HG02763 (cell line): ENCODE measurements at regions not wholly inside any gene's neighbourhood (a gene's known extent, or its start where the extent isn't known, plus 50 kb on each side); places are given as distances from the start of the nearest gene placed in this dataset.

ENCODE experiments used
- ATAC-seq: cut with Tn5 transposase; IDR thresholded peaks from one replicate; pipeline ENCODE4 v1.9.1; 2021; ENCODE audit warnings: mild to moderate bottlenecking, moderate library complexity; ENCODE audit not compliant: unreplicated experiment

DNA sequence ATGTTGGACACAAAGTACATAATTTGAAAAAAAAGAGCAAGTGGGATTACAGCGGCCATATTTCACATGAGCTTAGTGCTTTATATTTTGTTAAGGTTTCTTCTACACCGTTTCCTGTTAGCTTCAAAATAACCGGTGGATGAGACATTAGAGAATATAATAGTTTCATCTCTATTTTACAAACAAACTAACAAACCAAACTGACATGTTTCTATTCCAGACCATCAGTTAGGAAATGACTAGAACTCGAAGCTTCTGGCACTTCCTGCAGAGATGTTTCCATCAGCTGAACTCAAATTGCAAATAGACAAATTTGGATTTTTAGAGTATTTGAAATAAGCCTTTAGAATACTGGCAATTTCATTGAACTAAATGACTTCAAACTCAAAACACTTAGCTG is 86.5 kb downstream of the MTRR start:
- ATAC-seq: no peak

DNA sequence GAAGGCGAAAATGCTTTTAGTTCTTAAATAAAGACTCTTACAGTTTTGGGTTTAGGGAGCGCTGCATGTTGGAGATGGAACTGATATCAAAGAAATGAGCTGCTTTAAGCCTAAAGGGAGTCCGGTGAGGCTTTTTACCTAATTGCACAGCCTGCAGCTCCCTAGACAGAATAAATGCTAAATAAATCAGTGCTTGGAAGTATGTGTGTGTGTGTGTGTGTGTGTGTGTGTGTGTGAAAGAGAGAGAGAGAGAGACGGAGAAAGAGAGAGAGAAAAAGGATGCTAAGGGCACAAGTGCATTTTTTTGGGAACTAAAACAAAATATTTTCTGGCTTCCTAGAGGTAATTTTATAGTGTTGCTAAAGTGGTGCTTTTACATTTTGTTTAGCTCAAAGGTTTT is 88.4 kb downstream of the MTRR start:
- ATAC-seq: no peak

DNA sequence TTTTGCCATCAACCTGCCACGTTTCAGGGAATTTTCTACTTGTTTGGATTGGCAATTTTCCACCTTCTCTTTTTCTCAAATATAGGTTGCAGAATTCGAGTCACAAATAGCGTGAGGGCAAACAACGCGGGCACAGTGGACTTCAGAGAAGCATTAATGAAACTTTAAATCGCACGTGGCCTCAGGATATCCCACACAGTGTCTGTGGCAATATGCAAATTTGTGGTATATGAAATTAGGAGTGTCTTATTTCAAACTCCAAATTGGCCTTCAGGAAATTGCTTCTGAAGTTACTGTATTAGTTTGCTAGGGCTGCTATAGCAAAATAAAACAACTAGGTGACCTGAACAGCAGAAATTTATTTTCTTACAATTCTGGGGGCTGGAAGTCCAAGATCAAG is 91.2 kb downstream of the MTRR start:
- ATAC-seq: no peak

DNA sequence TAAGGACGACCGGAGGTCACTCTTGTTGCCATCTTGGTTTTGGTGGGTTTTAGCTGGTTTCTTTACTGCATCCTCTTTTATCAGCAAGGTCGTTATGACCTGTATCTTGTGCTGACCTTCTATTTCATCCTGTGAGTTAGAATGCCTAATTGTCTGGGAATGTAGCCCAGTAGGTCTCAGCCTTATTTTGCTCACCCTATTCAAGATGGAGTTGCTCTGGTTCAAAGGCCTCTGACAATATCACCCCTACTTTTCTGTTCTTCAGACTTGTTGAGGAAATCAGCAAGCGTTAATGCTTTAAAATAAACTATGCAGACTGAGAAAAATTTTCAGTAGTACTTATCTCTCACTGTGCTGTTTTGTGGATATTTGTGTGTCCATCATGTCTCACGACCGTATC is 92.6 kb downstream of the MTRR start:
- ATAC-seq: no peak

DNA sequence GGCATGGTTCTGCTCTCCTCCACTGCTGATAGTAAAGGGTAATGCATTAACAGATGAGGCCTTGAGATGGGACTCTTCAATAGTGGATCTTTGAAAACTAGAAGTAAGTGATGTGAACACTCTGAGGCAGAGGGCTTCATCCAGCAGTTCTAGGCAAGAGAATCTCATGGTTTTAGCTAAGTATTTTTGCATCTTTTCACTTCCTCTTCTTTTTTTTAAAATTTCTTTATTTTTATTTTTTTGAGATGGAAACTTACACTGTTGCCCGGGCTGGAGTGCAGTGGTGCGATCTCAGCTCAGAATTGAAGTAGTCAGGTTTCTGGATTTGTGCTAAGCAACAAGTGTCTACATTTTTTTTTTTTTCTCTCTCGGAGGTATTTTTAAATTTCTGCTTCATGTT is 101.9 kb downstream of the MTRR start:
- ATAC-seq: peak; percentile 65

DNA sequence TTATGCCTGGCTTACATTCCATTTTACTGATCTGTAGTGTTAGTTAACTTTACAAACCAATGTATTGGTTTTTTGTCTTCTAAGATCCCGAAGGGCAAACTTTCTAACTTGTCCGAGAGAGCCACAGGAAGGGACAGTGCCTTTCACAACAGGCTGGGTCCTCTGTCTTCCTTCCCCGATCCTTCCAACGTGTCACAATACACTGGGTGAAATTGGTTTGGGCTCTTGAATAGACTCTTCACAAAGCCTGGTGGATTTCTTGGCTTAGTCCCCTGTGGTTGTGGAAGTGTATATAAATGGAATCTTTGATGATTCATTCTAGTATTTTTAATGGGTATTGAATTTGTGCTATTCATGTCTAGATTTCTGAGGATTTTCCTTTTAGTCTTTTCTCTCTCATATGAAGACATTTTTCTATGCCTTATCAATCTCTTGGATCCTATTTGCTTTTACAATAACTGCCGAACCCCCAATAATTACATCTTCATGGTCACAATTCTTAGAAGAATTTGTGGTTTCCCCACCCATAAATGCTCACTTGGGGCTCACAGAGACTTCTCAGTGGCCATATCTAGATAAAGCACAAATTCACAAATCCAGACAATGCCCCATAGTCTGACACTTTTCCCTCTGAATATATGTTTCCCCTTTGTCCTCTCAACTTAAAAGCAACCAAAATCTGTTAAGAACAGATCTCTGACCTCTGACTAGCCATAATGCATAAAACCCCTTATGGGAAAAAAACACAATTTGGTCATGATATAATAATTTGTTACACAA is 107.7 kb downstream of the MTRR start:
- no peak for ATAC-seq

DNA sequence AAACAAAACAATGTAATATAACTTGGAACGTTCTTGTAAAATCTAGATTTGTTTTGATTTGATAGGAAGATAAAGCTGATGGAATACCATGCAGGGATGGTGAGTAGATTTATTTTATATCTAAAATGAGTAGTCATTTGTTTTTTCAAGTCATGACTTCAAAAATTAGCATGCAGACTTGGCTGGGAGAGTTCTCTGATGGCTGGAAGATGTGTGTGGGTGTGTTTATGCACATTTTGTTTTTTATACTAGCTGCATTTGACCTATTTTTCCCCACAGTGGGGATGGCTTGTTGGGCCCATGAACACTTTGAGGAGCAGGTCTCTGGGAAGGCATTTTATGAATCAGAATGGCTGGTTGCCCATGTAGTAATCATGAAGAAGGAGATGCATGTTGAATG is 109.2 kb downstream of the MTRR start:
- no peak for ATAC-seq

DNA sequence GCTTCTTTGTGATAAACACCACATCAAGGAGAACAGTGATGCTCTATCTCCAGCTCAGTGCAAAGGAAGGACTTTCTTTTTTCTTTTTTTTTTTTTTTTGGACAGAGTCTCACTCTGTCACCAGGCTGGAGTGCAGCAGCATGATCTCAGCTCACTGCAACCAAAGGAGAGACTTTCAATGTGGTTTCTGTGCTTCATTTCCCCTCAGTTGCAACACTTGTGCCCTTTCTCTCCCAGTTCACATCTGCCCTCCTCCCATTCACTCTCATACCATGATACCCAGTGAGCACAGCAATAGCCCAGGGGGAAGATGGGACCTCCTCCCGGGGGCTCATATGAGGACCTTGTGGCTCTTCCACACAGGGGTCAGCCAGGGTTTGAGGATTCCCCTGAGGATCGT is 110.0 kb downstream of the MTRR start:
- no peak for ATAC-seq

DNA sequence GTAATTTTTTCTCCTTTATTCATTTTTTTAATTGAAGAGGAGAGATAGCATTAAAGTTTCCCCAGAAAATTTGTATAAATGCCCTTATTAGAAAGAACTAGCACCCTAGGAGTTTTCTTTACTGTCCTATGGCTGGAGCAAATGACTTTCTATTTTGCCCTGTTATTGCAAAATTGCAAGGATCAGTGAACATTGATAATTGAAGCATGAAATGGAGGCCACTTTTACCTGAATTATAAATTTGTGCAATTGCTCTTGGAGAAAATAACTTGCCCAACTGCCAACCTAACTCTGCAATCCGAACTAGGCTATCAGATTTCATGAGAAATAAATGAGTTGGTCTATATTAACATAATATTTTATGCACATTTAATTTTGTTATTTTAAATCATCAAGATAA is 111.9 kb downstream of the MTRR start:
- no peak for ATAC-seq

DNA sequence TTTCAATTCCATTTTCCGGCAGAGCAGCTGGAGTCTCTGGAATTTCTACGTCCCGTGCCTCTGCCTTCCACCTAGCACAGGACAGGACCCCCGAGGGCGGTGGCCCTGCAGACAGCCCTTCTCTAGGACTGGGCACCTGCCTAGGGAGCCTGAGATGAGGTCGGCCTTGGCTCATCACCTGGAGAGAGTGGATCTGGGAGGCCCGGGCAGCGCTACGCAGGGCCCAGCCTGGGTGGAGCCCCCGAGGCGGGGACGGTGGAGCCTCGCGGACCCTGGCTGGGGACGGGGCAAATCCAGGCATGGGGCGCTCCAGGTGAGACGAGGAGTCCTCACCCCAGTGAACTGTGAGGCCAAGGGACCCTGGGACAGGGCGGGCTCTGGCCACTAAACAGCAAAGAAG is 114.5 kb downstream of the MTRR start:
- no peak for ATAC-seq

DNA sequence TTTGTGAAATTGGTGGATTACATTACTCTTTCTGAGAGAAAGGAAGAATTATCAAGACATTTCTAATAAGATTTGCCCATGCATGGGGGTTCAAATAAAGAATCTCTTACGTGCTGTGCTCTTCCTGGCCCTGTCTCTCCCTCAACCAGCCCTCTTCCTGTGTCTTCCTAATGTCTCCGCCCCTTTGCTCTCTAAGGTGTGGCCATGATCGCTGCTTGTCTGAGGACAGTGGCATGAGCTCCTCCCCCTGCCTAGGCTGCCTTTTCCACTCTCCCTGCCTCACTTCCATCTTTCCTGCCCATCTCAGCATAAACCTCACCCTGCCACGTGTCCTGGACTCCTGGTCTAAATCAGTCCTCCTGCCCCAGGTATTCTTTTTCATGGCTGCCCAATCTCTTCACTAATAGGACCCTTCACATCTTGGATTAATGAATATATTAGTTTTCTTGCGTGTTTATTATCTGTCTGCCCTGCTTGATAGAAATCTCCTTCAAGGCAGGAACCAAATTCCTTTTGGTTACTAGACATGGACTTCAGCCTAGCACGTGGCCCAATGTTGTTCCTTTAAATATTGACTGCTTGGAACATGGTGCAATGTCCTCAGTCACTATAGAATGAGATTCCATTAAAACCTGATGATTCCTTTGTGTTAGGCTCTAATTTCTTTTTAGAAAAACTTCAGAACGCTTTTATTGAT is 122.3 kb downstream of the MTRR start:
- ATAC-seq: no peak

DNA sequence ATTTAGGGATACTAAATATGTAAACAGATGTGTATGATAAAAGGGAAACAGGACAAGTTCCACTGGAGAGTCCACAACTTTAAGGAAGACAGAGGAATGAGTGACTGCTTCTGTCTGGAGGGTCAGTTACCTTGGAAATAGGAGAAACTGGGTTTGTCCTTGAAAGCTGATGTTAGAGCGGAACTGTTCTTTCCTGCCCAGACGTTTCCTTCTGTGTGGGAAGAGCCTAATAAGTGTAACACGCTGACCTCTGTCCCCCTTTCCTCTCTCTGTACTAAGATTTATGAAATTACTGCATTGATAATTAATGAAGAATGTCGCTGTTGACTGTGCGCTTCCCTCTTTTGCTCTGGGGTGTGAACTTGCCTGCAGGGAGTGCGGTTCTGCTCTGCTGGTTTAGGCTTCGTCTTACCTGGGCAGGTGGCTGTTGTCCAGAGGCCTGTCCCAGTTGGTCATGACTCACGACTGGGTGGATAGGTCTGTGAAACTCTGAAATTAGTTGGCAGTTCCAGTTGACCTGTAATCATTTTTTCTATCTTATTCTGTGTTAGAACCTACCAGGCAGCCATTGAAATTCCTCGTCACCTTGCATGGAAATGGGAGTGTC is 126.8 kb downstream of the MTRR start:
- no peak for ATAC-seq

DNA sequence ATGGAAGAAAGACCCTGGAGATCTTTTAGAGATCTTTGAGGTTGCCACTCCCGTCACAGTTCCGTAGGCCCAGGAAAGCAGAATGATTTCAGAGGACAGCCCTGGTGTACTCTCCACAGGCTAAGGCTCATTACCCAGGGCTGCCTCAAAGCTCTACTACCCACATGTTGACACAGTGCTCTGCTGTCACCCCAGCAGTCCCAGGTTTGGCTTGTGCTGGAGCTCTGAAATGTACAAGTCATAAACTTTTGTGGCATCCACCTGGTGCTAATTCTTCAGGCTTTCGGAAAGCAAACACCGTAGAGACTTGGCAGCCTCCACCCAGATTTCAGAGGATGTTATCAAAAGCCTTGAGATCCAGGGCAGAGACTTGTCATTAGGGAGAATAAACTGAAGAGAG is 136.5 kb downstream of the MTRR start:
- ATAC-seq: no peak

DNA sequence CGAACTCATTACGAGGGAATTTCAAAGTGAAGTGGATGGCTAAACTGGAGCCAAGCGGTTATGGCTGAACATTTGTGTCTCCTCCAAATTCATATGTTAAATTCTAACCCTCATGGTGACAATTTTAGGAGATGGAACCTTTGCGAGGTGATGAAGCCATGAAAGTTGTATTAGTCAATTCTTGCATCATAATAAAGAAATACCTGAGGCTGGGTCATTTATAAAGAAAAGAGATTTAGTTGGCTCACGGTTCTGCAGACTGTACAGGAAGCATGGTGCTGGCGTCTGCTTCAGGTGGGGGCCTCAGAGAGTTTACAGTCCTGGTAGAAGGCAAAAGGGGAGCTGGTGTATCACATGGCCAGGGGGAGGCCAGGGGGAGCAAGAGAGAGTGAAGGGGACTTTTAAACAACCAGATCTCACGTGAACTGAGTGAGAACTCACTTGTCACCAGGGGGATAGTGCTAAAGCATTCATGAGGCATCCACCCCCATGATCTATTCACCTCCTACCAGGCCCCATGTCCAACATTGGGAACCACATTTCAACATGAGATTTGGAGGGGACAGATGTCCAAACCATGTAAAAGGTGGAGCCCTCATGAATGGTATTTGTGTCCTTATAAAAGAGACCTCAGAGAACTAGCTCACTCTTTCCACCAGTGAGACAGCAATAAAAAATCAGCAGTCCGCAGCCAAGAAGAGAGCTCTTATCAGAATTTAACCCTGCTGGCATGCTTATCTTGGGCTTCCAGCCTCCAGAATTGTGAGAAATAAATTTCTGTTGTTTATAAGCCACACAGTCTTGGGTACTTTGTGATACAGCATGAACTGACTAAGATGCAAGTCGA is 143.4 kb downstream of the MTRR start:
- no peak for ATAC-seq

DNA sequence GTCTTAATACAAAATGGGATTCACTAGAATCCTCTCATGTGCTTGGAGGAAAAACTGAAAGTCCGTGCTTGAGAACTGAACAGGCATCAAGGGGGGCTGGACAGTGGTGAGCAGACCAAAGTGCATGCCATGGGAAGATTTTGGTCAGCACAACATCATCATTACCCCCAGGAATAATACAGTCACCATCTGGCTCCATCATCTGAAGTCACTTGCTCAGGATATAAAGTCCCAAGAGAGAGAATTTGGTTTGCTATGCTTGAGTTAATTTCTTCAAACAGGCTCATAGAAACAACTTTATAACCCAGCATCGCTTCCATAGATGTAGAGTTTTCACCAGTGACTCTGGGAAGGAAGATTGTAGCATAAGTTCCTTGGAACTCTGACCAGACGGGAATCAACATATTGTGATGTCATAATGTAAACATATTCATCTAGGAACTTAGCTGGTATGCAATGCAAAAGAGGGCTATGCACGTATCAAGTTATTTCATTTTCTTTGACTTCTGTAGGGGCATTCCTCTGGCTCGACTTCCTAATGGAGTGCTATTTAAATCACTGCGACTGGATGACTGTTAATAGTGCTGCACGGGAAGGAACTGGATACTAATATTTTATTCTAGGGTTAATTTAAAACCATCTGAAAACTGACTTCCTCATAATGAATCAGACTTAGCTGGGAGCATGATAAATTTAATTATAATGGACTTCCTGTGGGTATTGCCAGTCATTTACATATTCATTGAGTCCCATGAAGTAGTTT is 145.2 kb downstream of the MTRR start:
- ATAC-seq: no peak

DNA sequence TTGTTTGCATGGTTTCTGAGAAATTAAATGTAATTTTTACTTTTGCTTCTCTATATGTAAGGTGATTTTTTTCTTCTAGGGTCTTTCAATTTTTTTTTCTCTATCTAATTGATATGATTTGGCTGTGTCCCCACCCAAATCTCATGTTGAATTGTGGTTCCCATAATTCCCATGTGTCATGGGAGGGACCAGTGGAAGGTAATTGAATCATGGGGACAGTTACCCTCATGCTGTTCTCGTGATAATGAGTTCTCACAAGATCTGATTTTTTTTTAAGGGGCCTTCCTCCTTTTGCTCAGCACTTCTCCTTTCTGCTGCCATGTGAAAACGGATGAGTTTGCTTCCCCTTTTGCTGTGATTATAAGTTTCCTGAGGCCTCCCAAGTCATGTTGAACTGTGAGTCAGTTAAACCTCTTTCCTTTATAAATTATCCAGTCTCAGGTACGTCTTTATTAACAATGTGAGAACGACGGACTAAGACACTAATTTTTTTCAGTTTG is 150.8 kb downstream of the MTRR start:
- no peak for ATAC-seq

DNA sequence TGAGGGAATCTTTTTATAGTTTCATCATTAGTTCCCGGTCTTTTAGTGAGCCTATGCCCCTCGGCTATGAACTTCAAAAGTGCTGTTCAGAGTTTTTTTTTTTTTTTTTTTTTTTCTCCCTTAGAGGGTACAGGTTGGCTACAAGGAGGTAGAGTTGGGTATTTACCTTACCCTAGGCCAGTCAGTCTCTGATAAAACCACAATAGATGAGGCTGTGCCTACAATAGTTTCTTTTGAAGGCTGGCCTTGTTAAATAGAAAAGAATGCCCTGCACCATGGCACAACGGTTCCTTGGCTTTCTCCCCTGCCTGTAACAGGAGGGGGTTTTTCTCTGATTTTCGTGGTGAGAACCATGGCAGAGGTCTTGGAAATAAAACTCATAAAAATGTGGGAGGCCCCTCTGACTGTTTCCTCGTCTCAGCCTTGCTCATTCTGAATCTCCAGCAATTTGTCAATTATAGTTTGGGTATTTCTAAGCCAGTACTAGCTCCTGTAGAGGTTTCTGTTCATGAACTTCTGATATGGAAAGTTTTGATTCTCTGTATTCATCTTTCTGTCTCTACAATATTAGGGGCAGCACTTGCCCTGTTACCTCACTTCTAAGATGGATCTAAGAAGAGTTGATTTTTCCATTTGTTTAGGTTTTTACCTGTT is 152.0 kb downstream of the MTRR start:
- no peak for ATAC-seq

DNA sequence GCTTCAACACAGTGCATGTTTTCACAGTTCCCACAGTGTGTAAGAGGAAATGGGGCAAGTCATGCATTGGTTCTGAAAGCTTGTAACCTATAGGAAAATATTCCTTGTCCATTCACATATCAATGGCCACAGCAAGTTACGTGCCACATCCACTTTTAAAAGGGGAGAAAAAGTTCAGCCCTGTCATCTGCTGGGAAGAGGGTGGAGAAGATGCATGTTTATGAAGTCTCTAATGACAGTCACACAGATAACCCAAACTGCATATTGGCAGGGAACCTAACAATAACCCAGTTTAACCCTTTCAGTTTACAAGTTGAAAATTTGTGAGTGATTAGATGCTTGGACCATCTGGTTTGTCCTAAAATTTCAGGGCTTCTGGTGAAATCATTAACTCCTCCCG is 159.3 kb downstream of the MTRR start:
- no peak for ATAC-seq

DNA sequence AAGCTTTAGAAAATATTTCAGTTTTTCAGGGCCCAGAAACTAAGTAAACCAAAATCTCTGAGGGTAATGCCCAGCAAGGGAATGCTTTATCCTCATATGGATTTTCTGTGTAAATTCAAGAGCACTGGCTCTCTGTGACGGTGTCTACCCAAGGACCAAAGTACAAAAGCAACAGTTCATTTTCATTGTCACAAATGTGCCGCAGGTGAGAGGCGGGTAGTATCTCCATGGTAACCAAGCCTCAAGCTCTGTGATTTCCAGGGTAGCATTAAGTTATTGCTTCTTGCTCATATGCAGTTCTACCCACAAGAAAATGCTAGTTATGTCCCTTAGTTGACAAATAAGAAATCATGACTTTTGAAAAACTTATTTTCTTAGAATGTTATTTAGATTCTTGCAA is 164.3 kb downstream of the MTRR start:
- ATAC-seq: no peak

DNA sequence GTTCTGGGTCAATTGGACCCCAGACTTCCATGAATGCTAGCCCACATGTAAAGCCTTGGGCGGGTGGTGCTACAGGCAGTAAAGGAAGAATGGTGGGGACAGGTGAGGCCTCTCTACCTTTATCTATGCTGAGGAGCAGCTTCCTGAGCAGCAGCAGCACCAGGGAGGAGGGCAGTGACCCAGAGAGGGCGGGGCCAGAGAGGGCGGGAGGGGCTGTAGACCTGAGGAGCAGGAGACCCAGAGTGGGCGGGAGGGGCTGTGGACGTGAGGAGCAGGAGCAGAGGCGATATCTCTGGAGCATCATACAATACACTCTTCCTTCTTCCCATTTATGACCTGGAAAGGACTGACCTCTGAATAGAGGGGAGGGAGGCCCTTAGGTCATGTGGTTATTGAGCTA is 165.9 kb downstream of the MTRR start:
- no peak for ATAC-seq
